ENCODE measurements at regions not wholly inside any gene's neighbourhood (a gene's known extent, or its start where the extent isn't known, plus 50 kb on each side); places are given as distances from the start of the nearest gene placed in this dataset.
"Not testable (repeated sequence)": the region's sequence is repeated elsewhere in the genome, so short reads cannot be mapped to it uniquely, and the experiment has no call there.

DNA sequence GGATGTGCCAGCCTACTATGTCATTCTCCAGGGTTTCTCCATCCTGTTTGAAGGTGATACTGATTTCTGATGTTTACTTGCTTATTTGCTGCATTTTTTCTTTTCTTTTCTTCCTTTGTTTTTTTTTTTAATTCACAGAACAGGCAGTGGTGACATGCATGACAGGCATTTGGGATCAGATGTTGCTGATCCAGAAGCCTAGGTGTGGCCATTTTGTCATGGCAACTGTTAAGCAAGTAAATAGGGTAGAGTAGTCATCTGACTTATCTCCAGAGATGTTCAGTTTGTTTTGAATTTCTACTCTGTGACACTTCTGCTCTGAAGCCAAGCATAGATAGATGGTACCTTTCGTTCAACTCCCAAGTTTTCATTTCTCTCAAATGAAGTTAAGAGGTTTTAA is 85.4 kb upstream of the IKBKE start:
- ATAC-seq; DNase-seq; intact Hi-C loops (cut with micrococcal nuclease): not testable (repeated sequence)

DNA sequence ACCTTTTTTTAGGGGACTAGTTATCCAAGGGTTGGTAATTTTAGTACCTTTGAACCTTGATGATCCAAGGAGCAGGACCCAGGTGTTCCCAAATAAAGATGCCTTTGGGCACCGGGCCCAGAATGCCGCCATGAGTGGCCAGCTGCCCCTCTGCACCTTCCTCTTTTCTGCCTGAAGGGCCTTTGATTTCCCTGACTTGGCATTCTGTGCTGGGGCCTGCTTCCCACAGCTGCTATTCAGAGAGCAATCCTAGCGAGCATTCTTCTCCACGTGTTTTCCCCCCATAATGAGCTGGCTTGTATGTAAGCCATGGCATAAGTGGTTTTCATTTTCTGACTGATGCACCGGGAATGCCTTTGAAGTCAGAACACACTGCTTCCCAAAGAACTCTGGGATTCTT is 82.6 kb upstream of the IKBKE start:
- ATAC-seq, result peak; percentile 67
- DNase-seq; intact Hi-C loops (cut with micrococcal nuclease): not testable (repeated sequence)

DNA sequence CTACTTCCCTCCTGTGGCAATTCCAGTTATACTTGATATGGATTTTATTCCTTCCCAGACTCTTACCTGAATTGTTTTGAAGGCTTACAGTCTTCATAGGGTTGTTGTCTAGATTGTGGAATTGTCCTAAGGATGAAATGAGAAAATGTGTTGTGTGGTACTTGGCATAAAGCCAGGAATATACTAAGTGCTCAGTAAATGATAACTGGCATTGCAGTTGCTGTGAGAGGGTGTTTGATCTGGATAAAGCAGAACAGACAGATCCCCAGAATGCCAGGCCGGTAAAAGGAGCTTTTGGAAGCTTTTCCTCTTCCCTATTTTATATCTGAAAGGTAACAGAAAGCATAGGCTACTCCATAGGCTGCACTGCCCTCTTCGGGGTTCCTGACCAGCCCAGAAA is 78.4 kb upstream of the IKBKE start:
- ATAC-seq; intact Hi-C loops (cut with micrococcal nuclease); DNase-seq: not testable (repeated sequence)

DNA sequence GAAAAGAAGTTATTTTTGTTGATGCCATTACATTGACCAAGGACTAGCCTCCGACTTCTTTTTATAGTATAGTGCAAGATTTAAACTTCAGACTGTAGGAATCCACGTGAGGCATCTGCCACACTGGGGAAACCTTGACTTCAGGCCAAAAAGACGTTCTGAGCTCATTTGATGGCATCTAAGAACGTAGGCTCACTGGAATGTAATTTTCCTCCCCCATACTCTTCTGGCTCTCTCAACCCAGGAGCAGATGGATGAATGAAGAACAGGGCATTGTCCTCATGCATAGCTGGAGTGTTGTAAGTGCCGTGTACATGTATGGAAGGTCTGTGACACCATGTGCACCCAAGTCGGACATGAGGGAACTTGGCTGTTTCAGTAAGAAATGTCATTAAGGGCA is 72.8 kb upstream of the IKBKE start:
- ATAC-seq, result not testable (repeated sequence)

DNA sequence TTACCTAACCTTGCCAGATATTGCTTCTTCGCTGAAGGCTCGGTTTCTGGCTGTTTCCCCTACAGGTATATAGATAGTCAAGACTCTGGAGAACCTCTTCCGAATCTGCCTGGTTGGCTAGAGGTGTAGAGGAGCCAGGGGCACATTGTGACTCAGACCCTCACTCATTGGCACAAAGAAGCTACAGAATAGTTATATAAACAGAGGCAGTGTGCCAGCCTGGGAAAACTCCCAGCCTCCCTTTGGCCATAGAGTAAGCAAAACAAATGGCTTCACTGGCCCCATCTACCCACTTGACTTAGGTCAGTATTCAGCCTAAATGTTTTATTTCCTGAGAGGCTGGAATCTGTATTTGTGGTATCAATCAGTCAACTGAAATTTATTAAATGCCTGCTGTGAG is 72.0 kb upstream of the IKBKE start:
- DNase-seq; ATAC-seq; intact Hi-C loops (cut with micrococcal nuclease): not testable (repeated sequence)

More for the DNA sequence above, 72.8 kb upstream of the IKBKE start:
- intact Hi-C loops (cut with micrococcal nuclease); DNase-seq: not testable (repeated sequence)

DNA sequence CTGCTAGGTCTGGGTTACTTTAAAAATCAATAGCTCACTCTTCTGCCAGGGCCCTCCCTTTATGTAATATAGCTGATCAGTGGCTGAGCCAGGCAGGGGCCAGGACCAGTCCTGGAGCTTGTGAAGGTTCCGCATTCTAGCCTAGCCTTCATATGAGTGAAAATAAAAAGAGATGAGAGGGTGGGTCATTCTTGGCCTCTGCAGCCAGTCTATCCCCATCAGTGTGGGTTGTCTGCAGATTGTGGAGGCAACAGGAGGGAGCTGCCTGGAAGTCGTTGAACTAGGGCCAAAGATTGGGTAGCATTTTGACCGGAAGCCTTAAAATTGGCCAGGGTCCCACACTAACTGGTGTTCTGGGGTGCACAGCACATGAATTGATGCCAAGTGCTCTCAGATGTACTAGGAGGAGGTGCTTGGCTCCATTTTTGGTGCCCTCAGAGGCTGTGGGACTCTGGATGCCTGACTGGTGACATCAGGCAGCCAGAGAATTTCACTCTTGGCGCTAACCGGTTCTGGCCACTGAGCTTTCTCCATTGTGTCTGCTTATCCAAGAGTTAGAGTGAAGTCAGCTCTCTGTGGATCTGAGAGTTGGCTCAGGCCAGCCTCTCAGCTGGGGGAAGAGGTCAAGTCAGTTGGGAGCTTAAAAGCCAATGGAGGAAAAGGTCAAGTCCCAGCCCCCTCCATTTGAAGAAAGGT is 66.5 kb upstream of the IKBKE start:
- DNase-seq; intact Hi-C loops (cut with micrococcal nuclease): not testable (repeated sequence)
- ATAC-seq, result peak; percentile 94

DNA sequence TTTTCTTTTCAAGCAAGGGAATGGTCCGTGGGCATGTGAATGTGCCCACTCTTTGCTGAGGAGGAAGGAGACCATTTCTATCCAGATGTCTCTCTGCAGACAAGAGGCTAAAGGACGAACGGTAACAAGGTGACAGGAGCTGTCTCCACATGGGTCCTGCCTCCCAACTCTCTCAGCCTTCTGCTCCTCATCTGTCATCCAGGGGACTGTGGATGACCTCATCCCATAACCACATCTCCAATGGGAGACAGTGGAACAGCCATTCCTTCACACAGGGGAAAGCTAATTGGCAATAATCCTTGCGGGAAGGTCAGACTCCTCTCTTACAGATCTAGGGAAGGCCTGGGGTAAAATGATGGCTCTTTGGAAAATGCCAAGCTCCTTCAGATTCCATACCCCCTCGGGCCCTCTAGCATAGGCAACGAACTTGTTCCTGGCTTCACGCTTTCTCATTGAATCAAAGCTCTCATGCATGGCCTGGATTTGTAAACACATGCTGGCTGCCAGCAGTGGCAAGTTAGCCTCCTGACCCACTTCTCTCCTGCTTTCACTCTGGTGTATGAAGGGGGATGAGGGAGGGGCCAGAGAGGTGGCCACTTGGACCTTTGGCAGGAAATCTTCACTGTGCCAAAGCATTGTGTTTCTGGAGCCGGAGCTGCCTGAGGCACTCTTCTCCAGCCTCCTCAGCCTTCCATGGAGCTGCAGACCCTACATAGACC is 65.8 kb upstream of the IKBKE start:
- intact Hi-C loops (cut with micrococcal nuclease); DNase-seq: not testable (repeated sequence)

DNA sequence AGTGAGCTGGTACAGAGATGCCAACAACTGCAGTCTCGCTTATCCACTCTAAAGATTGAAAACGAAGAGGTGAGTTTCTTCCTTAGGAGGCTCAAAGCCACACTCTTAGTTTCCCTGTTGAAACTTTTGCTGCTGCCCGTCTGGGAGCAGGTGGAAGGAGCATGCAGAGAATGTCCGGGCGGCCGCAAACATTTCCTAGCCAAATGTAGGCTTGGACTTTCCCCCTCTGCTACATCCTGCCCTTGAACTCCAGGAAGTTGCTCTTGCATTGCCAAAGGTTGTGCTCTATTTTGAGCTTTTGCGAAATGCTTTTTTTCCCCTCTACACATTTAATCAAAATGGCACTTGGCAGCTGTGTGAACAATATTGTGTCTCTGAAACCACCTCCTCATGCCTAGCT is 65.0 kb upstream of the IKBKE start:
- ATAC-seq, result peak; percentile 10
- DNase-seq; intact Hi-C loops (cut with micrococcal nuclease): not testable (repeated sequence)

More for the DNA sequence above, 65.8 kb upstream of the IKBKE start:
- peak; percentile 60 for ATAC-seq

DNA sequence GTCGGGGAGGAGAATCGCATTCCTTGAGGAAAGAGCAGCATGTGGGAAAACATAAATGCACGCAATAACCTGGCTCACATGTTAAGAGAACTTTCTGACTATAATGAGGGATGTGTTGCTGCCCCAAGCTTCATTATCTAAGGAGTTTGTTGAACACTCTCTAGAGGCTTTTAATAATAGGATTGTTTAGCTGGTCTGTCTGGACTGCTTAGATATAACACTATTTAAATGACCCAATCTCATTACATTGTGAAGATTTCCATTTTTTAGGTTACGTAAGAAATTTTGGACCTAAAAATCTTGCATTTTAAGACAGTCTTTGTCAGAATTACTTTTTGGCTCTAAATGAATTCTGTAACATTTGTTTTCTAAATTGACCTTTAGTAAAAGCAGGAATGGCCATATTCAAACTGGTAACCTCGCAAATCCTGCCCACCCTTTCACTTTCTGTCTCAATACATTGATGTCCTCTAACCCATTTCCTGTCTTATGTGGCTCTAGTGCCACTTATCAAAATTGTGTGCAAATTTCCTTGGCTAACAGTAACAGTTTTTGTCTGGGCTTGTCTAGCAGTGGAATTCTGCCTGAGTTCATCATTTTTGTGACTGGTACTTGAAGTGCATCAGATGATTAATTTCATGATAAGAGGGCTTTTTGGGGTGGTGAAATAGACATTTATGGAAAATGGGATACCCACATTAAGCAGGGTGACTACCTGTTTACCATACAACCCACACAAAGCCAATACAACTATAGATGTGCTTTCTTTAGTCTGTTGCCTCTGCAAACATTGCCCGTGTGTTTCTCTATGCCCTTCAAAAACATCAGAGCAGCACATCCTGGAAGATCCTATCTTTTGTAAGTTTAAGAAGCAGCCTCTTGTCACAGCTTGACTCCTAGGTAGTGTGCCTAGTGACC is 61.6 kb upstream of the IKBKE start:
- ATAC-seq; DNase-seq; intact Hi-C loops (cut with micrococcal nuclease): not testable (repeated sequence)

DNA sequence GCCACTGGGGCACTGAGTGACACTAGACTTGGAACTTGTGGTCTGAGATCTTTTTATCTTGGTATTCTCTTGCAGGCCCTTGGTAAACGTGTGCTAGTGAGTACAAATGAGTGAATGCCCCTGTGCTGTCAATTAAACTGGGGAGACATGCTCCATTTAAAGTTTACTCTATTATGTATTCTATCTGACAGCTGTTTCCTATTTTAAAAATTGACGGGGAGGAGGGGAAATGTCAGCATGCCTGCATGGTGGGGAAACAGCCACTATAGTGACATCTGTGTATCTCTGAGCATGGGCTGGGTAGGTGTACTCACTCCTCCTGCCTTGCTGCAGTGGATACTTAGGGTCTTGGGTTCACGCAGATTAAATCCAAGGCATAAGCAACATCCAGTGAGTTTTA is 59.0 kb upstream of the IKBKE start:
- DNase-seq (no peak), ATAC-seq (no peak)
- intact Hi-C loops (cut with micrococcal nuclease), result no loop called here

DNA sequence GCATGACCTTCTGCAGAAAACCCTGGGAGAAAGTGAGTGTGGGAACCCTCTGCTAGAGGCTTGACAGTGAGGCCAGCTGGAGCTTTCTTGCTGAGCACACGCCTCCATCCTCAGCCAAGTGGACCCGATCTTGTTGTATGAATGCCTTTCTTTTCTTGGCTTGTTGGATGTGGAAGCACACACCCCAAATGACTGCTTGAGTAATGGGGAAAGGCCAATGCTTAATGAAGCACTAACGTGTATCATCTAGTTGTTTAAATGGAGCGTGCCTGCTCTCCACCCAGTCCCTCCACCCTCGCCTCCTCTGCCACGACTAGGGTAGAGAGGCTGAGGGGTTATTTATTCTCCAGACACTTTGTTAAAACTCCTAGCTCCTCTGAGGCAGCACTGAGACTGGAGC is 54.3 kb upstream of the IKBKE start:
- intact Hi-C loops (cut with micrococcal nuclease), result no loop called here
- no peak for DNase-seq
- no peak for ATAC-seq

DNA sequence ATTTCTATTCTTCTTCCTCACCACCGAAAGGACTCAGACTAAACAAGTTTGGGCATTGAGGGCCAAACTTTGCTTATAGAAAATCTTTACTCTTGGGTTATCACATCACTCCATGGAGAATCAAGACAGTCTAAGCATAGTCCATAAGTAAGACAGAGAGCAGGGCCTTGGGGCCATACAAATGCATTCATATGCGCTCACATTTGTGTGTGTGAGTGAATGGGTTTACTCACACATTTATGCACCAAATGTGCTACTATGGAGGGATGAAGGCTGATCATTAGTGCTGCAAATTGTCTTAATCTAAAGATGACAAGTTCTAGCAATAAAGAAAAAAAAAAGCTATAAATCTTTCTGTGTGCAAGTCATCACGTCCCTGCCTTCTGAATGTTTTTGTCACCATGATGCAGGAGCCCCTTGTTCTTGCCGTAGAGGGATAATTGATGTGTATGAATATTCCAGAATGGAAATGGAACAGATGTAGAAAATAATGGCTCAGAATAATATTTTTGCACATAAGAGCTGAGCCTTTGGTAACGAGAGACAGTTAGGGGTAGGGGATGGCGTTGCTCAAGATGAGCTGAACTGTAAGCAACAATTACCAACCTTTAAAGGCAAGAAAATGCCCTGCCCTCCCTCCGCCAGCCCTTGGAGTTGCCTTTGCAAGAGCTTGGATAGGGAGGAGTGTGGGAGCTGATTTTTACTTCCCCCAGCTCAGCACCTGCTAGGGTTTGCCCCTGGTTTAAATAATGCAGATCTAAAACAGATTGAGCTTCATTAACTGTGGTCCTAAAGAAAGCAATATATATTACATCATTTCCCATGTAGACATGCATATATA is 52.3 kb upstream of the IKBKE start:
- ATAC-seq, result no peak
- no peak for DNase-seq
- intact Hi-C loops (cut with micrococcal nuclease), result no loop called here

DNA sequence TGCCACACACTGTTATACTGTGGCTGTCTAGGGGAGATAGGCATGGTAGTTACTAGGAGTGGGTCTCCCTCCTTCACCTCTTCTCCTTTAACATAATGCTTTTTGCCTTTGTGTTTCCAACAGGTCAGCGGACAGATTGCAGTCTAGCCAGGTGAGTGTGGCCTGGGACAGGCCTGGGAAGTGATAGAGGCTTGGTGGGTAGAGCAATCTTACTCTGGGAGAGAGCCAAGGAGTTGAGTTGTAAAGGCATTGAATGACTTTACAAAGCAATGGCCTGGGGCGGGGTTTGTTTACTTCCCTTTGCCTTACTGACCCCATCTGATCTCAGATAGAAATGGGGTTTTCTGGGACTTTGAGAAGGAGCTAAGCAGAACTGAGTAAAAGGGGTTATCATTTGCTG is 51.0 kb upstream of the IKBKE start:
- intact Hi-C loops (cut with micrococcal nuclease), result no loop called here
- DNase-seq (no peak), ATAC-seq (no peak)

DNA sequence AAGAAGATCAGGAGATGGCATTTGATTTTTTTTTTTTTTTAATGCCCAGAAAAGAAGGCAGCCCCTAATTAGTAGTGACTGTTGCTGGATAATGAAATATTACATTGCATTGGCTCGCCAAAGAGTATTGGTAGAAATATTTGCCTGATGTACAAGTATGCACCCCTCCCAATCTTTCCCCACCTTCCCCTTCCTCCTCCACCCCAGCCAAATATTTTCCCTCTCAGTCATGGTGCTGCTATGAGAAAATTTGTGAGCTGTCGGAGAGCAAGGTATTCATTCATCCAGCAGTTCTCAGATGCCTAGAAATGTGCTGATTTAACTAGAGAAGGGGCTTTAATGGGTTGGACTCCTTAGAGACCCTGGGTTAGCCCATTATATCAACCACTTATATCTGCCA is 50.5 kb upstream of the IKBKE start:
- intact Hi-C loops (cut with micrococcal nuclease), result no loop called here
- ATAC-seq (no peak), DNase-seq (no peak)

DNA sequence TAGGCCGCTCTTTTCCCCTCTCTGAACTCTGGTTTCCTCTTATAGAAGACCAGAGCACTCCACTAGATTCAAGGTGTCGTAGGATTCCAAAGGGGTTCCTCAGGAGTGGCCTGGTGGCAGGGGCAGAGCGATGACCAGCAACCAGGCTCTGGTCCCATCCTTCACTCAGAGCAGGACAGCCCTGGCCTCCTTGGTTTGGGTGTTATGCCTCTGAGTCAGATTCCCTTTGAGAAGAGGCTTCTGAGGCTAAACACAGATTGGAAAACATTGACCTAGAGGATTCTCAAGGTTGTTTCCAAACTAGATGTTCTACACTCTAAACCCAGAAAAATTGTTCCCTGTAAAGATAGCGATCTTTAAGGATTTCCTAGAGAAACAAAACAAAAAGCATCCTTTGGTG is 49.8 kb upstream of the IKBKE start:
- intact Hi-C loops (cut with micrococcal nuclease), result no loop called here
- ATAC-seq (no peak), DNase-seq (no peak)
